Mesothelial cell of epicardium (in vitro differentiated cells): ENCODE measurements at regions not wholly inside any gene's neighbourhood (a gene's known extent, or its start where the extent isn't known, plus 50 kb on each side); places are given as distances from the start of the nearest gene placed in this dataset.

Experiments used
- DNase-seq, 2 experiments: peaks; one replicate each; pipeline ENCODE4 v3.0.0; 2021; ENCODE audit warnings: low spot score in 2 of 2; ENCODE audit not compliant: unreplicated experiment in 2 of 2
- H3K27ac Mint-ChIP-seq: 2 replicates; pipeline ENCODE4 v1.8.0; 2021; ENCODE audit warnings: mixed read lengths
- H3K27me3 Mint-ChIP-seq: 2 replicates; pipeline ENCODE4 v1.8.0; 2021; ENCODE audit warnings: low read depth, mixed read lengths
- H3K36me3 Mint-ChIP-seq: 2 replicates; pipeline ENCODE4 v1.8.0; 2021; ENCODE audit warnings: mixed read lengths
- H3K4me1 Mint-ChIP-seq: 2 replicates; pipeline ENCODE4 v1.8.0; 2021; ENCODE audit warnings: mixed read lengths
- H3K4me3 Mint-ChIP-seq: 2 replicates; pipeline ENCODE4 v1.8.0; 2021; ENCODE audit warnings: mild to moderate bottlenecking, moderate library complexity, mixed read lengths
- H3K9me3 Mint-ChIP-seq: 2 replicates; pipeline ENCODE4 v1.8.0; 2021; ENCODE audit warnings: mixed read lengths
- TF ChIP-seq, protein P1 (sequence below): fragments of 200-600 bp; sonication (generic); IDR thresholded peaks from one replicate; pipeline ENCODE4 v1.5.0; 2021; ENCODE audit warnings: antibody characterized with exemption; ENCODE audit not compliant: unreplicated experiment

DNA sequence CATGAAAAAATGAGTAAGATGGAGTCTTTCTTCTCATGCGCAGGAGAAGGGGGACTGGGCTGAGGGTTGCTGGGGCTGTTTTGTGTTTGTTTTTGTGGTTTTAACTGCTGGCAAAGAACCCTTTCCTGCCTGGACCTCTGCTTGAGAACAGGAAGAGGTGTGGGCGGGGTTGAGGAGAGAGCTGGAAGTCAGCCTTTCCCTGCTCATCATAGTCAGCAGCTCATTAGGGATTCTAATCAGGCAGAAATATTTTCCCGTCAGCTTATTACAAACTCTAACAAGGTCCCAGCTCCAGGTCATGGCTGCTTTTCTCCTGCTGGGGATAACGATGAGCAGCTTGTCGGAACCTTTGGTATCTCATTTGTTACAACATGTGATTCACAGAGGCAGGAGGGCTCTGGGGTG is 185.0 kb upstream of the NRXN3 start:
- peaks cover 11% of the 10 kb centered on the region for H3K27me3 Mint-ChIP-seq
- no peak overlapping the region for H3K27ac Mint-ChIP-seq
- H3K36me3 Mint-ChIP-seq = no peaks in the 10 kb centered on the region
- no peak overlapping the region for H3K4me3 Mint-ChIP-seq
- H3K4me1 Mint-ChIP-seq = peaks cover 10% of the 10 kb centered on the region
- TF ChIP-seq, protein P1, sequence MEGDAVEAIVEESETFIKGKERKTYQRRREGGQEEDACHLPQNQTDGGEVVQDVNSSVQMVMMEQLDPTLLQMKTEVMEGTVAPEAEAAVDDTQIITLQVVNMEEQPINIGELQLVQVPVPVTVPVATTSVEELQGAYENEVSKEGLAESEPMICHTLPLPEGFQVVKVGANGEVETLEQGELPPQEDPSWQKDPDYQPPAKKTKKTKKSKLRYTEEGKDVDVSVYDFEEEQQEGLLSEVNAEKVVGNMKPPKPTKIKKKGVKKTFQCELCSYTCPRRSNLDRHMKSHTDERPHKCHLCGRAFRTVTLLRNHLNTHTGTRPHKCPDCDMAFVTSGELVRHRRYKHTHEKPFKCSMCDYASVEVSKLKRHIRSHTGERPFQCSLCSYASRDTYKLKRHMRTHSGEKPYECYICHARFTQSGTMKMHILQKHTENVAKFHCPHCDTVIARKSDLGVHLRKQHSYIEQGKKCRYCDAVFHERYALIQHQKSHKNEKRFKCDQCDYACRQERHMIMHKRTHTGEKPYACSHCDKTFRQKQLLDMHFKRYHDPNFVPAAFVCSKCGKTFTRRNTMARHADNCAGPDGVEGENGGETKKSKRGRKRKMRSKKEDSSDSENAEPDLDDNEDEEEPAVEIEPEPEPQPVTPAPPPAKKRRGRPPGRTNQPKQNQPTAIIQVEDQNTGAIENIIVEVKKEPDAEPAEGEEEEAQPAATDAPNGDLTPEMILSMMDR = no peak
- H3K9me3 Mint-ChIP-seq = no peaks in the 10 kb centered on the region
- DNase-seq = no peak

- no peaks in the 10 kb centered on the region for H3K9me3 Mint-ChIP-seq
- H3K36me3 Mint-ChIP-seq = no peaks in the 10 kb centered on the region
- no peak overlapping the region for H3K27ac Mint-ChIP-seq
- no peak for DNase-seq
- H3K4me1 Mint-ChIP-seq = no peaks in the 10 kb centered on the region
- H3K27me3 Mint-ChIP-seq = peaks cover 1% of the 10 kb centered on the region
- TF ChIP-seq, protein P1 = no peak
- no peak overlapping the region for H3K4me3 Mint-ChIP-seq
Observed at GRCh38 chr14:77986773-77987172, 183.4 kb upstream of the NRXN3 start.

DNA sequence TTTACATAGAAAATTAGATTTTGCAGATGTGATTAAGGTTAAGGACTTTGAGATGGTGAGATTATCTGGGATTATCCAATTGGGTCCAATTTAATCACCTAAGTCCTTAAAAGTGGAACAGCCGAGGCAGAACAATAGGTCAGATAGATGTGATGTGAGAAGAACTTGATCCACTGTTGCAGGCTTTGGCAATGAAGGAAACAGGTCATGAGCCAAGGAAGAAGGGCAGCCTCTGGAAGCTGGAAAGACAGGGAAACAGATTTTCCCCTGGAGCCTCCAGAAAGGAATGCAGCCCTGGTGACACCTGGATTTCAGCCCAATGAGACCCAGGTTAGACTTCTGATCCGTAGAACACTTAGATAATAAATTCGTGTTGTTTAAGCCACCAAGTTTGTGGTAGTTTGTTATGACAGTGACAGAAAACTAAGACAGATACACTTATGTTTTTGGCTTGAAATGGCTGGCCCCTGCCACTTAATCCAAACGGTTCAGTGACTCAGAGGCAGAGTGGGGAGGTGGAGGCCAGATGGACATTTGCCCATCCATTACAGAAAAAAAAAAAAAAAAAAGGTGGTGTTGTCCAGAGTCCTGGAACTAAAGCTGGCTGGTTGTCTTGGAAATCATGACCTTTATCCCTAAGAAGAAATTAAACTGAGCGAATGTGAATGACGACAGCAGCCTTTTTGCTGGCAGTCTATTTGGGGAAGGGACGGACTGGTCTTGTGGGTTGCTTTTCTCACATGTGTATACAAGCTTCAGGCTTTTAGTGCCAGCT is 181.9 kb upstream of the NRXN3 start:
- no peak overlapping the region for H3K4me3 Mint-ChIP-seq
- TF ChIP-seq, protein P1 = no peak
- H3K9me3 Mint-ChIP-seq = no peaks in the 10 kb centered on the region
- DNase-seq = no peak
- H3K4me1 Mint-ChIP-seq = no peaks in the 10 kb centered on the region
- no peak overlapping the region for H3K27ac Mint-ChIP-seq
- H3K36me3 Mint-ChIP-seq = no peaks in the 10 kb centered on the region
- no peaks in the 10 kb centered on the region for H3K27me3 Mint-ChIP-seq

GRCh38 chr14:77988970-77989369 is 181.2 kb upstream of the NRXN3 start:
- TF ChIP-seq, protein P1 = no peak
- no peak for DNase-seq
- H3K27me3 Mint-ChIP-seq = no peaks in the 10 kb centered on the region
- no peaks in the 10 kb centered on the region for H3K36me3 Mint-ChIP-seq
- no peaks in the 10 kb centered on the region for H3K4me1 Mint-ChIP-seq
- no peak overlapping the region for H3K4me3 Mint-ChIP-seq
- no peaks in the 10 kb centered on the region for H3K9me3 Mint-ChIP-seq
- no peak overlapping the region for H3K27ac Mint-ChIP-seq

- no peaks in the 10 kb centered on the region for H3K4me1 Mint-ChIP-seq
- no peak for DNase-seq
- no peaks in the 10 kb centered on the region for H3K36me3 Mint-ChIP-seq
- no peak overlapping the region for H3K27ac Mint-ChIP-seq
- H3K4me3 Mint-ChIP-seq = no peak overlapping the region
- TF ChIP-seq, protein P1 = no peak
- H3K9me3 Mint-ChIP-seq = no peaks in the 10 kb centered on the region
- H3K27me3 Mint-ChIP-seq = no peaks in the 10 kb centered on the region
Observed at GRCh38 chr14:77989441-77989991, 180.7 kb upstream of the NRXN3 start.
